Loucy (cell line): ENCODE measurements at regions not wholly inside any gene's neighbourhood (a gene's known extent, or its start where the extent isn't known, plus 50 kb on each side); places are given as distances from the start of the nearest gene placed in this dataset.

ENCODE experiments used
- EZH2phosphoT487 ChIP-seq: fragments of 200-600 bp; IDR thresholded peaks from 2 replicates; pipeline ENCODE4 v1.6.1; 2018; ENCODE audit warnings: antibody characterized with exemption, mild to moderate bottlenecking, moderate library complexity, borderline replicate concordance
- TF ChIP-seq, protein P1 (sequence below): fragments of 200-600 bp; sonication (generic); conservative IDR thresholded peaks from 2 replicates; pipeline ENCODE4 v1.5.1; 2014; ENCODE audit warnings: mild to moderate bottlenecking, antibody characterized with exemption, low read length

DNA sequence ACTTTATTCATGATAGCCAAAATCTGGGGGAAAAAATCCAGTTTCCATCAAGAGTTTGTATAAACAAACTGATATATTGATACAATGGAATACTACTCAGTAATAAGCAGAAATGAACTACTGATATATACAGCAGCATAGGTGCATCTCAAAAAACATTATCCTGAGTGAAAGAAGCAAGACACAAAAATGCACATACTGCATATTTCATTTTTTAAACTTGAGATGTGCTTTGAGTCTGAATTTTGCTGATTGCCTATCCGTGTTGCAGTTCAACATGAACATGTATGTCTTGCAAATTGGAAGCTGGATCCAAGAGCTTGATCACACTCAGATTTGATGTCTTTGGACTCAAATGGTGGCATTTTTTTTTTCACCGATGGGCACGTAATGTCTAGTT lies 132.4 kb downstream of the TSEN15 start:
- no peak for TF ChIP-seq EZH2phosphoT487
- TF ChIP-seq, protein P1, sequence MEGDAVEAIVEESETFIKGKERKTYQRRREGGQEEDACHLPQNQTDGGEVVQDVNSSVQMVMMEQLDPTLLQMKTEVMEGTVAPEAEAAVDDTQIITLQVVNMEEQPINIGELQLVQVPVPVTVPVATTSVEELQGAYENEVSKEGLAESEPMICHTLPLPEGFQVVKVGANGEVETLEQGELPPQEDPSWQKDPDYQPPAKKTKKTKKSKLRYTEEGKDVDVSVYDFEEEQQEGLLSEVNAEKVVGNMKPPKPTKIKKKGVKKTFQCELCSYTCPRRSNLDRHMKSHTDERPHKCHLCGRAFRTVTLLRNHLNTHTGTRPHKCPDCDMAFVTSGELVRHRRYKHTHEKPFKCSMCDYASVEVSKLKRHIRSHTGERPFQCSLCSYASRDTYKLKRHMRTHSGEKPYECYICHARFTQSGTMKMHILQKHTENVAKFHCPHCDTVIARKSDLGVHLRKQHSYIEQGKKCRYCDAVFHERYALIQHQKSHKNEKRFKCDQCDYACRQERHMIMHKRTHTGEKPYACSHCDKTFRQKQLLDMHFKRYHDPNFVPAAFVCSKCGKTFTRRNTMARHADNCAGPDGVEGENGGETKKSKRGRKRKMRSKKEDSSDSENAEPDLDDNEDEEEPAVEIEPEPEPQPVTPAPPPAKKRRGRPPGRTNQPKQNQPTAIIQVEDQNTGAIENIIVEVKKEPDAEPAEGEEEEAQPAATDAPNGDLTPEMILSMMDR = no peak
